GM18498 (cell line): ENCODE measurements at regions not wholly inside any gene's neighbourhood (a gene's known extent, or its start where the extent isn't known, plus 50 kb on each side); places are given as distances from the start of the nearest gene placed in this dataset.

Experiments used
- ATAC-seq: cut with Tn5 transposase; IDR thresholded peaks from one replicate; pipeline ENCODE4 v1.9.1; 2021; ENCODE audit warnings: mild to moderate bottlenecking, moderate library complexity; ENCODE audit not compliant: unreplicated experiment

DNA sequence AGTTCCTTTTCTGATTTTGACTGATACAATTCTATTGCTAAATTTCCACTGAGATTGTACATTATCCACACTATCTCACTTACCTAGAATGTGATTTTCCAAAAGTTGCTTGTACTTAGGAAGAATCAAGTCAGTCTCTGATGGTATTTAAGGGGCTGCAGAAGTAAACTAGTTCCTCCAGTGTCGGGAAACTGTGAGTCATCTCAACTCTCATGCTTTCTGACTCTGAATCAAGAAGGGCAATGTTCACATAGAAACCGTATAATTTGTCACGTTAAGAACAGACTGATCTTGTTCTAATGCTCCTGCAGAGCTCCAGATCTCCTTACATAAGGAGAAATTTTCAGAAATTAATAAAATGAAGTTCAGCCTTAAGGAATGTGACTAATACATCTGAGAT lies 369.3 kb downstream of the KLF5 start:
- no peak for ATAC-seq

DNA sequence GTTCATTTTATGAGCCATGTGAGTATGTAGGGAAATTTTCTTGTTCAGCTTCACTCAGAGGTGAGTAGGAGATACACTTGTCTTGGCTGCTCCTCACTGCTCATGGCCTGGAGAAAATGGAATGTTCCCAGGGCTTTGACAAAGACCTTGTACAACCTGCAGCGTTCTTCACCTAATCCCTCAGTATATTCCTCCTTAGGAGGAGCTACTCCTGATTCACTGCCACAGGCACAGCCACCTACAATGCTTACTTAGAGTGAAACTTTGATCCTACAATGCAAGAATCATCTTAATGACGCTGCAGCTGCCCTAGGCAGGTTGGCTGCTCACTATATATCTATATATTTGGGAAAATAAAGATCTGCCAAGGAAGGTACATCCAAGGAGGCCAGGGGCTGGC lies 364.2 kb downstream of the KLF5 start:
- ATAC-seq: no peak

DNA sequence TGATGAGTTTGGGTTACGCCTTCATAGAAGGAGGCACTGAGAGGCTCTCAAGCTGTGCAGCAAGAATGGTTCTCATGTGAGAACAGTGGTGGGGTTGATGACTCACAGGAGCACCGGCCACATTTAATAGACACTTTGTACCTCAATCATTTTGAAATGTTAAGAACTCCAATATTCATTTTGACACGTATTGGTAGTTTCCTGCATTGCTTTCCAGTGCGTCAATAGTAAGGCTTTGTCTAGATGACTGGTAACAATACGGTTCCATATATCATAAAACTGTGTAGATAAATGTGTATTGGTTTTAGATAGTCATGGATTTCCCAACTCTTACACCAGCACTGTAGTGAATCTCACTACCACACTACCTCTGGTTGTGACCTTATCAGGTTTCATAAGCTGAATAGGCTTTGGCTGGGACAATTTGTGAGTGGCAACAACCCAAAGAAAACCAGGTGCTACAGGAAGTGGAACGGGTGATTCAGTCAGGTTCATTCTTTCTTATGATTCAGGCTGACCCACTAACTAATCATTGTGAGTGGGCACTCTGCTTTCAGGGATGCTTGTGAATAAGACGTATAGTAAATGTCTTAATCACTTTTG lies 362.6 kb downstream of the KLF5 start:
- ATAC-seq: no peak

DNA sequence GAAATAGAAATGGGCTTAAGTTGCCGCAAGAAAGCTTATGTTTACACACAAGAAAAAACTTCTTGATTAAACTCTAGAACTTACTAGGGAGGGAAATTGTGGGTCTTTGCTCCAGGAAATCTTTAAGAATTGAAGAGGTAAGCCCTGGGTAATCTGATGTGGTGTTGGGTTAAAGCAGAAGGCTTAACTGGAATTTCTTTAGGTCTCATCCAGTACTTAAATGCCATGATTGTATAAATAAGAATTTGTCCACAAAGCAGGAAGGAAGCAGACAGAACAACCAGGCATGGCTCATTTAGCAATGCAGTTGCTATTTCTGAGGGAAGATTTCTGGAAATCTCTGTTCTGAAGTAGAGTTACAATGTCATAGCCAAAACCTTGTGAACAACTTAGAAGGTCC lies 360.4 kb downstream of the KLF5 start:
- no peak for ATAC-seq

DNA sequence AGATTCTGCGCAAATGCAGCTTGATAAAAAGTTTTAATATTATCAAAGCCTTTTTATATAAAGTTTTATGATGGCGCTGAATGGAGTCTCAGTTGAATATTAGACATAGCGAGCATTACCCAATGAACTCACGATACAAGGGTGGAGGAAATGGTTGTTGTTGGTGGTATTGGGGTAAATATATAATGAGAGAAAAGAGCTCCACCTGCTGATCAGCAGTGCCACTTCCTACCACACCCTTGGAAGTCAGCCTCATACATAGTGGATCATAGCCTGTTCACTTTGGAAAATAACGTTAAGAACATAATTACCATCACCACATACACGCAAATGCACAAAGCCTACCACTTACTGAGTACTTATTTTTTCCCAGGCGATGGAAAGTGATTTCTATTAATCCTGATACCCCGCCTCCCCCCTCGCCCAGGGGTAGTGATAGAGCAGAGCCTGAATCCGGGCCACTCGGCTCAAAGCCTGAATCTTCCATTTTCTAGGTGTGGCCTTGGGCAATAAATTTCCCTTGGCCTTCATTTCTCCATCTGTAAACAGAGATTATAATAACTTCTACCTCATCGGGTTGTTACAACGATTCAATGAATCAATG lies 358.3 kb downstream of the KLF5 start:
- ATAC-seq: no peak

DNA sequence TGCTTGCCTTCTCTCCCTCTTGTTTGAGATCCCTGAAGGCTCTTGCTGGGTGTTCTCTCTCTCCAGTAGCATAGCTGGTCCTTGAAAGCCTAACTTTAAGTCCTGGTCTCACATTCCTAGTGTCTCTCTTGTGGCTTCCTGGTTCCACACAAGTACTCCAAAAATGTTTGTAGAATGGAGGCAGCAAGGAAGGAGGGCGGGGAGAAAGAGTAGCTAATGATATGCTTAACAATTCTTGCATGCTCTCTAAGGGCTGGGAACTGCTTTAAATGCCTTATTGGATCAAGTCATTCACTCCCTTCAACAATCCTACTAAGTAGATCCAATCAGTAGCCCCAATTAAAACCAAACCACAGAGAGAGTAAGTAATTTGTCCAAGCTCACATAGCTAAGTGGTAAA lies 357.3 kb downstream of the KLF5 start:
- no peak for ATAC-seq

DNA sequence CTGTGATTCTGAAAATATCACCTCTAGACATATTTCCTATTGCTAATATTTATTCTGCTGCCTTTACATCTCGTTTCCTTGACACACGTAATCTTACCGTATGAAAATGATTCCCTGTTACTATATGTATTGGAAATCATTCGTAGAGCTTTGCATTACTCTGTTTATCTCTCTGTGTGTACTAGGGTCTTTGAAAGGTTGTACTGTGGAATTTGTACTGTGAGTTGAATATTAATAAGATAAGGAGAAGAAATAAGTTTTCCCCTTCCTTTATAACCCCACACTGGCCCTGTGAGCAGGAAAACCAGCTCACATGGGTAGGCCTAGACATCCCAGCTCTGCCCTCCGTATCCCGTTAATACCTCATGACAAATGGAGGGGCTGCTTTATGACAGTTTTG lies 354.9 kb downstream of the KLF5 start:
- ATAC-seq: no peak

DNA sequence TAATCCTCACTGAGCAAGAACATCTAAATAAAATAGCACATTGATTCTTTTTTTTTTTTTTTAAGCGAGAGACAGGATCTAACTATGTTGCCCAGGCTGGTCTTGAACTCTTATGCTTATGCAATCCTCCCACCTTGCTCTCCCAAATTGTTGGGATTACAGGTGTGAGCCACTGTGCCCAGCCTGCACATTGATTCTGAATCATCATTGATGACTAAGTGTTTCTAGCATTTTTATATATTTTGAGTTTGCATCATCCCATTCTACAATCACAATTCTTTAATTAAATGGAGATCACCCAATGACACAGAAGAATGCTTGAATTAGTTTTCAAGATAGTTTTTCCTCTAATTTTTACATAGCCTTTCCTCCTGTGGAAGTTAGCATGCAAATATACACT lies 354.1 kb downstream of the KLF5 start:
- ATAC-seq: no peak

DNA sequence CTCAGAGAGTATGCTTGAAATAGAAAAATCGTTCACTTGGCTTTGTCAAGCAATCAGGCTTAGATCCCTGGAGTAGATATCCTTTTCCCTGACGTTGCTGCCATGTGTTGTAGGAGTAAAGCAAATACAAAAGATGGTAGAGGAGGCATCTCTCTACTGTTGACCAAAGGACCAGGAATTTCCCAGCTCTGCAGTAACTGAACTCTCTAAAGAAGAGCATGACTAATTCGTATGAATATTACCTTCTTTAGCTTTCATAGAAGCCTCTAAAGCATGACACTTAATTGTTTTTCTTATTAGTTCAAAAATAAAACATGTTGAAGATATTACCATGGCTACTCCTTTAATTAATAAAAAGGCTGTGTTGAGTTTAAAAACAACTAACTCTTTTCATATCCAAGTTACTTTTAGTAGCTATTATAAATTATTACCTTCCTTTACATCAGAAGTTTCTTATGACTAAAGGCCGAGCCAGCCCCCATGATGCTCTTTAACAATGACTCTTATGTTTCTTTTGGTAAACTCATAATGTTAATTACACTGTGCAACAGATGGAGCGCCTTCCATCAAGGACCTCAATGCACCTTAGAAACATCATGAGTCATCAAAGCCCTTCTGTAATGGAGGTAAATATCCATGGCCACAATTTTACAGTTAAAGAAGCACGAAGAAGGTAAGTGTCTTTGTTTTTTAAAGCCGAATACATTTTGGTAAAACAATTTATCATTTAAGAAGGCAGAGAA lies 352.4 kb downstream of the KLF5 start:
- no peak for ATAC-seq

DNA sequence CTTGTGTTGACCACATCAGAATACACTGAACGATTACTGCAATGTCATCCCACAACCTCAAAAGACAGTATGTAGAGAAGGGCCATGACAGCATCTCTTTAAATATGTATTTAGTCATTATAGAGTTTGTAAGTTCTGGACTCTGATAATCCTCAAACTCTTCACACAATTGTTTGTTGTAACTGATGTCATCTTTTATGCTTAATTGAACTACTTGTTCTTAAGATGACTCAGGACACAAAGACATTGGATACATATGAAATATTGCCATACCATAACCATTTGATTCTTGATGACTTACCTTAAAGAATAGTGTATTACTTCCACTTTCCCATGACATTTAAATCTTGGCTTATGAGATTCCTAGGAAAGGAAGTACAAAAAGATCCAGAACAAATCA lies 347.6 kb downstream of the KLF5 start:
- no peak for ATAC-seq

DNA sequence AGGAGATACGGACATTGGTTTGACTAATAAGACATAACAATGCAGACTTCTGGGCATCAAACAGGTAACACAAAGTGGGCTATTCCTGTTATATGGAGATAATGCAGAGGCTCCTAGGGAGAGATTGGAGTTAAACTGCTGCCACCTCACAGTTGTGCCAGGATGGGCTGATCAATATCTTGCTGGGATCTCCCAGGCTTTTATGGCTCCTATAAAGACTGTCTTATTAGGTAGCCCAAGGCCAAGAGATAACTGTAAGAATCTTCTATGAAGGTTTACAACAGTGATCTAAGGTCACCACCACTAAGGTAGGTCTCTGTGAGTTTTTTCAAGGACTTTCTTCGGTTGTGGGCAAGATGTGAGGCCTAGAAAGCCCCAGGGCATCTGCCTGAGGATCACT lies 345.8 kb downstream of the KLF5 start:
- ATAC-seq: no peak

DNA sequence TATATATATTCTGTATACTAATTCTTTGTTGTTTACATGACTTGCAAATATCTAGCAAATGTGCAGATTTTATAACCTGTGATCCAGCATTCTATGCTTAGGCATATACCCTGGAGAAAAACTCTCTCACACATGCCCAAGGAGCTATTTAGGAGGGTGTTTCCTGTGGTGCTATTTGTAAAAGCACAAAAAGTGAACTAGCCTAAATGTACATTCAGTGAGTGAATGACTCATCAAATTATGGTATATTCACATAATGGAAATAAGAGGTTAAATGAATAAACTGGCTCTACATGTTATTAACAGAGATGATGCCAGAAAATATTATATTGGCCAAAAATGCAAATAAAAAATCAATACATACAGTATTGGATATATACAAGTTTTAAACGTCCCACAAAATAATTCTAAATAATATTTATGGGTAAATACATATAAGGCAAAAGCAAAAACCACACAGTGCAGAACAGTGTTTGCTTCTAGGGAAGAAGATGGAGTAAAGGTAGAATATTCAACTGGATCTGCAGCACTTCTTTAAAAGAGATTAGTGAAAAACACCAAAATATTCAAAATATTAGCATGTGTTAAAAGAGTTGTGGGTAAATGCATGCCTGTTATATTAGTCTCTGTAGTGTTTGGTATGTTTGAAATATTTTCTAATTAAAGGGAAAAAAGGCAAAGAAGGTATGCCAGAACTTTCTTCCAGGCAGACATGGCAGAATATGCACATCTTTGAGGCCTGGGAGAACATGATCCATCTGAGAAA lies 344.7 kb downstream of the KLF5 start:
- ATAC-seq: no peak

DNA sequence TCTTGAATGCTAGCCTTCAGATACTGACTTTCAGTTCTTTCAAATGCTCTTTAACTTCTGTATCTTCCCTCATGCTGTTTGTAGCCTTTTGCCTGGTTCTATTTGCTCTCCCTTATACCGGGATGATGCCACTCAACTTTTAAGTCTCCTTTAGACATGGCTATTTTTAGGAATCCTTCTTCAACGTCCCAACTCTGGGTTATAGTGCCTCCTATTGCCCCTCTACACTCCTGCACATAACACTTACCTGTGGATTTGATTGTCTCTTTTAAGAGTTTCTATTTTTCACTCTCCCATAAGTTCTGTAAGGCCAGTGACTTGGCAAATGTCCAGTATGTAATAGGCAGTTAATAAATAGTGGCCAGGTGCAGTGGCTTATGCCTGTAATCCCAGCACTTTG lies 343.0 kb downstream of the KLF5 start:
- no peak for ATAC-seq

DNA sequence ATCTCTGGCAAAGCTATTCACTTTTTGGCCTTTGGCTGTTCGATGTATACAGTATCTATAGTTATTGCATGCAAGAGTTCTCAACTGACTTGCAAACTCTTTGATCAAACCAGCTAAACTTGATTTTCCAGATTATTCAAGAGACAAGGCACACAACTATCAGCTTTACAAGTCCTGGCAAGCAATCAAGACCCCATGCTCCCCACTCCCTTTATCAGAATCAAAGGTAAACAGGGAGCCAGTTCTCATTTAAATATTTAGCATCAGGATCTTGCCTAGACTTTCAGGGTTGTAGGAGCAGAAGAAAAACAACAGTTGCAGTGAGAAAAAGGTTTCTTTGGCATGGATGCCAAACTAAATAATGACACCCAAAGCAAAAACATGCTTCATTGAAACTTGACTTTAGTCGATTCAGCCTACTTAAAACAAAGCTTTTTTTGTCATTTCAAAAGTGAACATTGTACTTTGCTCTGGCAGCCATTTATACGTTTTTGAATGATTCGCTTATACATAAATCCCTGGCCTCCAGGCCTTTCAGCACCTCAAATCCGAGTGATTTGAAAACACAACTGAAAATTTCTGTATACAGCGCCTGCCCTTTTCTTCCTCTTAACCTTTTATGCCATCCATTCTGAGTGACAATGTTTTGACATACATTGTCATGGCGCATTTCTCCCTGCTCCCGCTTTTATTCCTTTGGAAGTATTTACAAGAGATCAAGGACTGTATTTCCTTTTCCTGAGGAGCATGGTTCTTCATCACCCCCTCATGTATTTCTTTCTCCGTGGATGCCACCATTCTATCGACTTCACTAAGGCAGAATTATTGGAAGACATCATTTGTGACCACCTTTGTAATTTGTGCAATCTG lies 340.8 kb downstream of the KLF5 start:
- no peak for ATAC-seq

DNA sequence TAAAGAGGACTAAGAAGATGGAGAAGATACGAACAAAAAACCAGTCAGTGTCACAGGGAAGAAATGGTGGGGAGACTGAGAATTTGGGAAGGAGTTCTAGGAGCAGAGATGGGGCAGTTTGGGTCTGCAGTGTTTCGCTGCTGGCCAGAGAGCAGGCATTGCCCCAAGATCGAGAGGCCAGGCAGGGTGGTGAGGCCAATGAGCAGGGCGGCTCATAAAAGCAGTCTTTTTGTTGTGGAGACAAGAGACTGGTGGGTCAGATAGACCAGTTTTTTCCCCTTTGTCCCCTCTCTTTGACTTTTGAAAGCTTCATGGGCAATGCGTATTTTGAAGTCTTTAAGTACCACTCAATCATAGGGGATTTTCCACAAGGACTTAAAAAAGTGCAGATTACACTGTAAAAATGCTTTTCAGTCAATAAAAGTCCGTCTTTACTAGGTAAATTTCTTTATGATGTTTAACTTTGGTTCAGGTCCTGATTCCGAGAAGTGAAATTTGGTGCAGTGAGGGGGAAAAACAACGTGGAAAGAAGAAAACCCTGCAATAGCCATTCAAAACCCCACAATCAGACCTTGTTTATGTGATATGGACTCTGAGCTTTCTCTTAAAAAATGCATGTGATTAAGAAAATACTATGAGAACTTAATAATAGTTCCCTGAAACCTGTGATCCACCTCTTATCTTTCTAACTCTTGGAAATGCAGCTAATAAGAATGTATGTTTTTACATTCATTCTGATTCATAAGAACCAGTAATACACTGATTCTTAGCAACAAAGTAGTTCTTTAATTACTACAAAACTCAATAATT lies 338.9 kb downstream of the KLF5 start:
- no peak for ATAC-seq

DNA sequence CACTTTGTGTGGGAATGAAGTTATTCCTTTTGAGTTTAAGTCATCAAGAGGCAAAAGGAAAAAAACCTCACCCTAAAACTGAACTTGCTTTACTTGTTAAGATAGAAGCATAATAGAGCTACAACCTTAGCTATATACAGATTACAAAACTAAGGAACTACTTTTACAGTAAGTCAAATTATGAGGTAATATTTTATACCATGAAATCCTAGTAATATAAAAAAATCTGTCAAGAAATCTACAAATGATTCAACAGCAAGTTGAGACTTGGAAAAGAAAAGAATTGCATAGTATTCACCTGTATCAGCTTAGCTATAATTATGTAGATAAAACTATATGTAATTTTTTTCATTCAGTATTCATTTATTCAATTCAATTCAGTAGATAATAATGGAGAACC lies 335.3 kb downstream of the KLF5 start:
- ATAC-seq: no peak

DNA sequence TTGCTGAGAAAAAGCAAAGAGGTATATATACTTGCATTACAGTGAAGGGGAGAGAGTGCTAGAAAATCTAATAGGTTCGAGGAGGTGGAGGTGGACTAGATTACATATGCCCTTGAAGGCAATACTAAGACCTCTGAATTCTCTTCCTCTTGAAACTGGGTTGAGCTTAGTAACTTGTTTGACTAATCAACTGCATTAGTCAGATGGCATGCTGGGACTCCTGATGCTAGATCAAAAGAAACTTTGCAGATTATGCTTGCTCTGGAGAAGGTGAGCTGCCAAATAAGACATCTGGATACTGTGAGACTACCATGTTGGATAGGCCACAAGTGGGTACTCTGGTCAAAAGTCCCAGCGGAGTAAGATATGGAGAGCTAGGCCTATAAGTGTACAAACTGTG lies 331.3 kb downstream of the KLF5 start:
- ATAC-seq: no peak

DNA sequence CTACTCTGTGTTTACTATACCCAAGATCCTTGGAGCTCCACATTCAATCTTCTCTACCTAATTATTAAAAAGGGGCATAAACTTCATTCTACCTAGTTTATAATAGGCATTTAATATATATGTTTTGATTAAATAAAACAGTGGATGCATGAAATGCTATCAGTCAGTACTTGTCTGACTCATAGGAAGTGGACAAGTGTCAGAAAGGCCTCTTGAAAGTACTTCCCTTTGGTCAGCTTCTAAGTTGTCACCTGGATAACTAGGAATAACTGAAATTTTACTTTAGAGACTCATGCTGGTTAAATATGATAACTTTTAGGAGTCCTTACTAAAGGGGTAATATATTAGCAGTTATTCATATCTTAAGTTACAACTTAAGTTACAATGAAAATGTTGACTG lies 329.8 kb downstream of the KLF5 start:
- no peak for ATAC-seq

DNA sequence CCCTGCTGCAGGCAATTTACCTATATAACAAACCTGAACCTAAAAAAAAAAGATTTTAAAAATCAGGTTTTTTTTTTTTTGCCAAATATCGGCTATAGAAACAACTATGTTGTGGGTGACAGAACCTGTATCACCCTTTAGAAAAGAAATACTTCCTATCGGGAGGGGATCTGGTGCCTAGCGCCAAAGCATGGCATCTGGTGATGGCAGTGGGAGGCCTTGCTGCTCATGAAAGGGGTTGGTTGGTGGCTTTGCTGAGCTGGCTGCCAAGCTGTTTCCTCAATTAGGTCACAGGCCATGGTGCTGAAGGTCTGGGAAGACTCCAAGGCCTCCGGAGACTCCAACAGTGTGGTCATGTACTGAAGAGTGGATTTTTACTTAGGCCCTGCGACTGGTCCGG lies 328.5 kb downstream of the KLF5 start:
- ATAC-seq: no peak

DNA sequence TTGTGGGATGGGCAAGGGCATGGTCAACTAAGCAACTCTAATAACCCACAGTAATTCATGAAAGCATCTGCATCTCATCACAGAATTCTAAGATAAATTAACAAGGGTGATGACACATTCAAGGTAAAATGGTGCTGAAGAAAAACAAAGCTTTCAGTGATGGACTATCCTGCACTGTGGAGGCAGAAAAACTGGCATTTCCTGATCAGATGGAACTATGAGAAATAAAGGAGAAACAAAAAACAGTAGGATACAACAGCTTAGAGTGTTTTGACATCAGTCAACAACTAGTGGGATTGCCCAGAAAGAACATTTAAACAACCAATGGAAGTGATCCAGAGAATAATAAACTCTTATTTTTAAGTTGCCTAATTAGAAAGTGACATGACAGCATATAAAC lies 327.0 kb downstream of the KLF5 start:
- no peak for ATAC-seq
